ENCODE measurements at regions not wholly inside any gene's neighbourhood (a gene's known extent, or its start where the extent isn't known, plus 50 kb on each side); places are given as distances from the start of the nearest gene placed in this dataset.

DNA sequence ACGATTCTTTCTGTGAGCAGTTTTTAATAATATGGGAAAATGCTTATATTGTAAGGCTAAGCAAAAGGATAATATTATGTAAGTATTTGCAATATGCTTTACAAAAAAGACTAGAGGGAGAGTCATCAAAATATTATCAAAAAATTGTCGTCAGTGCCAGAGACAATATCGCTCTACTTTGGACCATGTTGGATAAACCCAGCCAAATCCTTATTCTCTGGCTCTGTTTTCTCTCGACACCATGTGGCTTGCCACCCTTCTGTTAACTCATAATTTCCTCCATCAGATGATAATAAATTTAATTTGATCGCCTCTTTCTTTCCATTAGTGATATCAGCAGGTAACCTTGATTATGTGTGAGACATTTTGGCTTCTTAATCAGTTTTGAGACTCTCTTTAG is 129.9 kb downstream of the CDC42EP3 start:
- Histone ChIP-seq H3K4me3 (no peak overlapping the region), H3K9ac (ENCODE audit: insufficient read length) (no peak overlapping the region), H3K36me3 (ENCODE audit: insufficient read depth, low read length) (no peaks in the 10 kb centered on the region), H3K9me3 (ENCODE audit: low read depth, low read length) (no peaks in the 10 kb centered on the region), H3K27ac (no peak overlapping the region)
- TF ChIP-seq POLR2AphosphoS5 (IDR thresholded peaks at IDR 0.05; ENCODE audit: borderline replicate concordance, low read depth, low read length) (no peak), EZH2 (IDR thresholded peaks at IDR 0.05) (no peak), FOXP2 (optimal IDR thresholded peaks at IDR 0.05; ENCODE audit: control extremely low read depth, extremely low read length, insufficient read depth) (no peak)
- no peak for DNase-seq (ENCODE audit: low read depth, low spot score)

- no peaks in the 10 kb centered on the region for H3K36me3 ChIP-seq (ENCODE audit: insufficient read depth, low read length)
- TF ChIP-seq FOXP2 (optimal IDR thresholded peaks at IDR 0.05; ENCODE audit: control extremely low read depth, extremely low read length, insufficient read depth) (no peak), EZH2 (IDR thresholded peaks at IDR 0.05) (no peak), POLR2AphosphoS5 (IDR thresholded peaks at IDR 0.05; ENCODE audit: borderline replicate concordance, low read depth, low read length) (no peak)
- no peak overlapping the region for H3K9ac ChIP-seq (ENCODE audit: insufficient read length)
Observed at GRCh38 chr2:37543999-37544557, 127.4 kb downstream of the CDC42EP3 start.

DNA sequence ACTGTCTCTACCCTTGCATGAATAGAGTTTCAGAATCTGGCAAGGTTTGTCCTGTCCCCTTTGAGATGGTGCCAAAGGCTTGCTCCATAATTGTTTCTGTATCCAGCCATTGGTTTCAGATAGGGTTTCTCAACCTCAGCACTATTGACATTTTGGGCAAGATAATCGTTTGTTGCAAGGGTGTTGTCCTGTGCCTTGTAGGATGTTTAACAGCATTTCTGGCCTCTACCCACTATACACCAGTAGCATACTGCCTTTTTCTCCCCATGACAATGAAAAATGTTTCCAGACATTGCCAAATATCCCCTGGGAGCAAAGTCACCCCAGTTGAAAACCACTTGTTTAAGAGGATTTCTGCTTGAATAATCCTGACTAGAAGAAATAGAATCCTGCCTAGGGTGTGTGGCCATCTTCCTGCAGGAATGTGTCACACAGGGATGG is 126.8 kb downstream of the CDC42EP3 start:
- no peaks in the 10 kb centered on the region for H3K36me3 ChIP-seq (ENCODE audit: insufficient read depth, low read length)
- H3K4me3 ChIP-seq: no peak overlapping the region
- no peak overlapping the region for H3K27ac ChIP-seq
- DNase-seq (ENCODE audit: low read depth, low spot score): no peak
- no peak overlapping the region for H3K9ac ChIP-seq (ENCODE audit: insufficient read length)
- no peak for TF ChIP-seq POLR2AphosphoS5 (IDR thresholded peaks at IDR 0.05; ENCODE audit: borderline replicate concordance, low read depth, low read length)
- H3K9me3 ChIP-seq (ENCODE audit: low read depth, low read length): no peaks in the 10 kb centered on the region

More at GRCh38 chr2:37543999-37544557, 127.4 kb downstream of the CDC42EP3 start:
- Histone ChIP-seq H3K9me3 (ENCODE audit: low read depth, low read length) (no peaks in the 10 kb centered on the region), H3K27ac (no peak overlapping the region), H3K4me3 (no peak overlapping the region)
- no peak for DNase-seq (ENCODE audit: low read depth, low spot score)

GRCh38 chr2:37549598-37549997 is 121.8 kb downstream of the CDC42EP3 start:
- no peak overlapping the region for H3K9ac ChIP-seq (ENCODE audit: insufficient read length)
- H3K9me3 ChIP-seq (ENCODE audit: low read depth, low read length): no peaks in the 10 kb centered on the region
- H3K4me3 ChIP-seq: no peak overlapping the region
- H3K36me3 ChIP-seq (ENCODE audit: insufficient read depth, low read length): no peaks in the 10 kb centered on the region
- no peak overlapping the region for H3K27ac ChIP-seq
- no peak for DNase-seq (ENCODE audit: low read depth, low spot score)
- TF ChIP-seq EZH2 (IDR thresholded peaks at IDR 0.05) (no peak), FOXP2 (optimal IDR thresholded peaks at IDR 0.05; ENCODE audit: control extremely low read depth, extremely low read length, insufficient read depth) (no peak), POLR2AphosphoS5 (IDR thresholded peaks at IDR 0.05; ENCODE audit: borderline replicate concordance, low read depth, low read length) (no peak)

DNA sequence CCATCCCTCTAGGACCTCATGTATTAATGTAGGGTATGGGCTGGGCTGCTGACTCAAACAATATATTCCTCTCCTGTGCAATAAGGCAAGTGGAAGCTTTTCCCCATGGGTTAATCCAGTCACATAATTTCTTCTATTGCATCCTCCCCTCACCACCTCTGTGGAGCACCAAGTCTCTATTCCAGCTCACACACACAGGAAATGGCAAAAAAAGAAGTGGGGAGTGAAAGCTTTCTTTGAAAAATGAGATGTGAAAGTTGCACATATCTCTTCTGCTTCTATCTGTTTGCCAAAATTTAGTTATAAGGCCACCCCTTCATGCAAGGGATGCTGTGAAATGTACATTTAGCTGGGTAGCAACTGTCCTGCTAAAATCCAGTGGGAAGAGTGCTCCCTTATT is 121.3 kb downstream of the CDC42EP3 start:
- TF ChIP-seq EZH2 (IDR thresholded peaks at IDR 0.05) (no peak), FOXP2 (optimal IDR thresholded peaks at IDR 0.05; ENCODE audit: control extremely low read depth, extremely low read length, insufficient read depth) (no peak), POLR2AphosphoS5 (IDR thresholded peaks at IDR 0.05; ENCODE audit: borderline replicate concordance, low read depth, low read length) (no peak)
- Histone ChIP-seq H3K36me3 (ENCODE audit: insufficient read depth, low read length) (no peaks in the 10 kb centered on the region), H3K9me3 (ENCODE audit: low read depth, low read length) (no peaks in the 10 kb centered on the region), H3K4me3 (no peak overlapping the region), H3K9ac (ENCODE audit: insufficient read length) (no peak overlapping the region), H3K27ac (no peak overlapping the region)
- no peak for DNase-seq (ENCODE audit: low read depth, low spot score)

GRCh38 chr2:37551783-37552182 is 119.7 kb downstream of the CDC42EP3 start:
- no peak for DNase-seq (ENCODE audit: low read depth, low spot score)
- Histone ChIP-seq H3K4me3 (no peak overlapping the region), H3K9ac (ENCODE audit: insufficient read length) (no peak overlapping the region), H3K27ac (no peak overlapping the region), H3K36me3 (ENCODE audit: insufficient read depth, low read length) (no peaks in the 10 kb centered on the region), H3K9me3 (ENCODE audit: low read depth, low read length) (no peaks in the 10 kb centered on the region)
- TF ChIP-seq EZH2 (IDR thresholded peaks at IDR 0.05) (no peak), POLR2AphosphoS5 (IDR thresholded peaks at IDR 0.05; ENCODE audit: borderline replicate concordance, low read depth, low read length) (no peak), FOXP2 (optimal IDR thresholded peaks at IDR 0.05; ENCODE audit: control extremely low read depth, extremely low read length, insufficient read depth) (no peak)

- Histone ChIP-seq H3K9ac (ENCODE audit: insufficient read length) (no peak overlapping the region), H3K4me3 (no peak overlapping the region), H3K36me3 (ENCODE audit: insufficient read depth, low read length) (no peaks in the 10 kb centered on the region), H3K9me3 (ENCODE audit: low read depth, low read length) (no peaks in the 10 kb centered on the region), H3K27ac (no peak overlapping the region)
- TF ChIP-seq EZH2 (IDR thresholded peaks at IDR 0.05) (no peak), FOXP2 (optimal IDR thresholded peaks at IDR 0.05; ENCODE audit: control extremely low read depth, extremely low read length, insufficient read depth) (no peak), POLR2AphosphoS5 (IDR thresholded peaks at IDR 0.05; ENCODE audit: borderline replicate concordance, low read depth, low read length) (no peak)
- no peak for DNase-seq (ENCODE audit: low read depth, low spot score)
Observed at GRCh38 chr2:37552339-37552738, 119.1 kb downstream of the CDC42EP3 start.

DNA sequence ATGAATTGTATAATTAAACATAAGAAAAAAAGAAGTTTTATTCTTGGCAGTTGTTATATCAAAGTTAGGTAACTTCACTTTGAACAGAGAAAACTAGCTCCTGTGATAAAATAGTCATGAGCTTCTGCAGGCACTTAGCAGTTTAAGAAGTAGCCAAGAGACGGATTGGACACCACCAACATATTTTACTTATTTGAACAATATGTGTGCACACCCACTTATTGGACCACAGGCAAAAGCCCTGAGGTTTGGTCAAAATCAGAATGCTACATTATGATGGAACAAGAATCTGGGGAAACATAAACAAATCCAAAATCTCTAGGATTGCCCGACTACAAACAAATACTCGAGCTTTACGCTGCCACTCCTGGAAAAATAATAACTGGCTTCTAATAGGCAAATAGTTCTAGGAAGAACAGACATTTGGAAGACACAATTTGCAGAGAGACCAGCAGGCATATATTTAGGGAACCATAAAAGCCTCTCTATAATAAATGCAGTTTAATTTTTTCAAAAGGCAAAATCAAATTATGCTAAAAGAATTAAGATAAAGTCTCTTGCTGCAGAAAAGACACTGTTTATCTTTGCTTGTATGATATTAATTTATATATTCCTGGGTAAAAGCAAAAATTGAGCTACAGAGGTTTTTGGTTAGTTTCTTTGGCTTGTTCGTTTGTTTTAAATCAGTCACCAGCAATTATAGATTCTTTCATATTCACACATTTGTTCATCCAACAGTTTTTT is 117.9 kb downstream of the CDC42EP3 start:
- H3K27ac ChIP-seq: no peak overlapping the region
- no peak for DNase-seq (ENCODE audit: low read depth, low spot score)
- no peaks in the 10 kb centered on the region for H3K36me3 ChIP-seq (ENCODE audit: insufficient read depth, low read length)
- no peak overlapping the region for H3K4me3 ChIP-seq
- no peaks in the 10 kb centered on the region for H3K9me3 ChIP-seq (ENCODE audit: low read depth, low read length)
- H3K9ac ChIP-seq (ENCODE audit: insufficient read length): no peak overlapping the region
- TF ChIP-seq EZH2 (IDR thresholded peaks at IDR 0.05) (no peak), POLR2AphosphoS5 (IDR thresholded peaks at IDR 0.05; ENCODE audit: borderline replicate concordance, low read depth, low read length) (no peak), FOXP2 (optimal IDR thresholded peaks at IDR 0.05; ENCODE audit: control extremely low read depth, extremely low read length, insufficient read depth) (no peak)

All from SK-N-MC (cell line).